ENCODE measurements at regions not wholly inside any gene's neighbourhood (a gene's known extent, or its start where the extent isn't known, plus 50 kb on each side); places are given as distances from the start of the nearest gene placed in this dataset.

DNA sequence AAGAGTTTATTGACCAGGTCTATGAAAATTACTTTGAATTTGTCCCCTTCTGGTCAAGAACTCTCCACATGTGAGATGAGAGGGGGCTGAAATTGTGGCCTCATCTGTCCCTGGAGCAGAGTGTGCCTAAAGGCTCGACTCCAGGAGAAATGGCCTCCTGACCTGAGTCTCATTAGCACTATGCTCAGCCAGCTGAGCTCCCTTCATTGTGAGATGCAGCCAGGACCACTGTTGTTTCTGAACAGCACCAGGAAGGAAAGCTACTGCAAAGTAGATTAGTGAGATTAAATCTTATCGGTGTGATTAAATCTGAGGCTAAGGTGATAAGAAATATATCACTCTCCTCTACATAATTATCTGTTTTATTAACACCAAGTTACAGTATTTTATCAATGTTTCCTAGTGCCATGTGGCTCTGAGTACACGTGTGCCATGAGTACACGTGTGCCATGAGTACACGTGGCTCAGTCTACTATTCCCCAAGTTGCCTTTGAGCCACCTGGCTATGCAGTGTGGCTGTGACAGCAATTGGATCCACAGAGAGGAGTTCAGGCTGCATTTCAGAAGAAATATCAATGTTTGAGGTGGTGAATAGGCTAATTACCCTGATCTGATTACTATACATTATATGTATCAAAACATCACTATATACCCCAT is 126.9 kb downstream of the IPMK start:
- no peak for DNase-seq (ENCODE audit: low spot score)

- DNase-seq (ENCODE audit: low spot score) = no peak
Measured at GRCh38 chr10:58140054-58140453, 127.6 kb downstream of the IPMK start.

GRCh38 chr10:58137813-58138212 is 129.9 kb downstream of the IPMK start:
- no peak for DNase-seq (ENCODE audit: low spot score)

GRCh38 chr10:58115218-58116050 is 152.3 kb downstream of the IPMK start:
- DNase-seq (ENCODE audit: low spot score) = no peak

DNA sequence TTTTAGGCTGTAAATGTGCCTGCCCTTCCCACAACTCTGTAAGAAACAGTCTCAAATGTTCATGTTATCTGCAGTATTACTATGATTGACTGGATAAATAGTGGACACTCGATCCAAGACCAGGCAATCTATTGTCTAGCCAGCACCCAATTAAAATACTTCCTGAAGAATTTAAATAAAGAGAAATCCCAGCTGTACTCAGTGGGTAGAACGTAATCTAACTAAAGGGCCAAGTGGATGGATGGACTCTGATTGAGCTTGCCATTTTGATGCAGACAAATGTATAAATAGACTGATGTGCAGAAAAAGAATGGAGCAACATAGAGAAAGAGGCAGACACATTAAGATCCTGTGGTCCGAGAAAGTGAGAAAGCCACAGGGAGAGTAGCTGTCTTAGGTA is 158.0 kb downstream of the IPMK start:
- DNase-seq (ENCODE audit: low spot score) = no peak

DNA sequence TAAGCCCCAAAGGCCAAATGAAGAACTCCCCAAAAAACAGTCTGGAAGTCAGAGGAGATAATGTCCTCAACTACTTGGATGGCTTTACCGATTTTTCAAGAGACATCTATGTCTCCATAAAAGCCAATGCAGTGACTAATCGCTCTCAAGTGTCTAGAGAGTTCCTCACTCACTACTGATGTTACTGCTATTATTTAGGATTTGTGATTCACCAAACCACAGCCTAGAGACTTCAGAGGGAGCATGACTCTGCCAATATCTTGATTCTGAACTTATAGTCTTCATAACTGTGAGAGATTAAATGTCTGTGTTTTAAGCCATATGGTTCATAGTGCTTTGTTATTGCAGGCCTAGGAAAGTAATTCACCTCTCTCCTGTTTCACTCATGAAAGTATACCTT is 160.2 kb downstream of the IPMK start:
- DNase-seq (ENCODE audit: low spot score) = no peak

DNA sequence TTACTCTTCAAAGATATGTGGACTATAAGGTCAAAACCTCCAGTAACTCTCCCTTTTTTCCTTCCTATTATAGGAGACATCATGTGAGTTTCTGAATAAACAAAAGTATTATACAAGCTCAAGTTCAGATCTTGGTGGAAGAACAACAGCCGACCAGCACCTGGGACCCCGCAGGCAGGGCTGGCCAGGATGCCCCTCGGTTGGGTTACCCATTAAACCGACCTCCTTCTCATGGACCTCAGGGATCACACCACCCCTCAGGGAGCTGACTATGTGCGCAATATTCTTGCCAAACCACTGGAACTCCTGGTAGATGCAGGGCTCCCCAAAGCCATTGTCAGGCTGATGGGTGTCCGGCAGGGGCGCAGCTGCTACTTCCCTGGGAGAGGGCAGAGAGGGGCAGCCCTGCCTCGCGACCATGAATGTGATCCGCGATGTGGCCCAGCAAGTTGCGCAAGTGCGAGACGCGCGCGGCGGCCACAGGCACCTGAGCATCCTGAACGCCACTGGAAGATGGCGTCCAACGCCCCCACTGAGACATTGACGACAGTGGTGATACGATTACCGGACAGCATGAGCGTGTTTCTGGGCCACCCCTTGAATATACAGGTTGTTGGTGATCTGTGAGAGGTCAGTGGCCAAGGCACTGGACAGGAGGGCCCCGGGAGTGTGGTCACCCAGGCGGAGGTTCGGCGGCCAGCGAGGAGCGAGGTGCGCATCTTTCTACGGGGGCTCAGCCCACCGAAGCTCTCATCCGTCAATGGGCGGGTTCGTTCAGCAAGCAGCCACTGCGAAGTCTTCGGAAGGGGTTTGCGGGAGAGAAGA is 161.3 kb downstream of the IPMK start:
- DNase-seq (ENCODE audit: low spot score) = no peak

DNA sequence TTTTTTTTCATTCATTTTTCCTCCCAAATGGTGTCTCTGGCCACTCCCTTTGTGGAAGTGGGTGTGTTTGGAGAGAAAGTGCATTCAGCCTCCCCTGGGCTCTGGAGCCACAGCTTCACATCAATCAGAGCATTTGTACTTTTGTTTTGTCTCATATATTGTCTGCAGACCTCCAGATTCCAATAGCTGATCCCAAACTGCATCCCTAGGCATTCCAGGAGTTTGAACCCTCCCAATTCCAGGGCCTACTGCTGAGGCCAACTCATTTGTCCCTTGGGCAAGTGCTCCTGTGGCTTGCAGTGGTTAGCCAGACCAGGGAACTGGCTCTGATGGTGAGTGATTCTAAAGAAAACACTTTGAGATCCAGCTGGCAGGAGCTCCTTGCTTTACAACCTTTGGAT is 163.3 kb downstream of the IPMK start:
- DNase-seq (ENCODE audit: low spot score) = no peak

- no peak for DNase-seq (ENCODE audit: low spot score)
Measured at GRCh38 chr10:58102897-58103296, 164.8 kb downstream of the IPMK start.

DNA sequence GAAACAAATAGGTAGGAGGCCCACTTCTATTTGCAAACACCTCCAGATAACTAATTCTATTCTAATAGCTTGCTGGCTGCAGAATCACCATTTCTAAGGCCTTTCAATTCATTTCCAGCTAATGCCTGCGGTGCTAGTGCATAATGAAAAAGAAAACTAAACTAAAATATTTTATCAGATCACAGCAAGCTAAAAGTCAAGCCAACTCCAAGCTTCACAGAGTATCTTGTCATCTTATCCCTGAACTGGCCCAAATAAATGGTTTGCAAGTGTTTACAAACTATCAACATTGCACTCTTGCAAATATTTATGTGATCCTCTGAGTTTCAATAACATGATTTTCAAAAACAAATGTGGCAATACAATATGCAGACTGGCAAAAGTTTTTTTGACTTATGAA is 166.0 kb downstream of the IPMK start:
- no peak for DNase-seq (ENCODE audit: low spot score)

GRCh38 chr10:58094985-58095718 is 172.5 kb downstream of the IPMK start:
- no peak for DNase-seq (ENCODE audit: low spot score)

GRCh38 chr10:58091886-58092285 is 175.8 kb downstream of the IPMK start:
- DNase-seq (ENCODE audit: low spot score) = no peak

DNA sequence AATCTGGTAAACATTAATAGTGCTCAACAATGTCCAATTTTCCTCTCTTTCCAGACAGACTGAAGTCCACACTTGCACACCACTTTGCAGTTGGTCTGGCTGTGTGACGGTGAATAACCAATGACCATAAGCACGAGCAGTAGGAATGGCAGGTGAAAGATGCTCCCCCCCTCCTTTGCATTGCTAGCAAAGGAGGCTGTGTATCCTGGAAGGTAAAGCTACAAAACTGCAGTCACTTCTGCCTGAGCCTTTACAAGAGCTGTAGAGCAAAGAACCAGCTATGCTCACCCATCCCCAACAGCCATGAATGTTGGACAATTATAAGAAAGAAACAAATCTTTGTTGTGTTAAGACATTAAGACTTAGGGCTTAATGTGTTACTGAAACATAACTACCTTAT is 178.0 kb downstream of the IPMK start:
- no peak for DNase-seq (ENCODE audit: low spot score)

- DNase-seq (ENCODE audit: low spot score) = no peak
Measured at GRCh38 chr10:58087896-58088295, 179.8 kb downstream of the IPMK start.

- DNase-seq (ENCODE audit: low spot score) = no peak
Measured at GRCh38 chr10:58086763-58087150, 180.9 kb downstream of the IPMK start.

DNA sequence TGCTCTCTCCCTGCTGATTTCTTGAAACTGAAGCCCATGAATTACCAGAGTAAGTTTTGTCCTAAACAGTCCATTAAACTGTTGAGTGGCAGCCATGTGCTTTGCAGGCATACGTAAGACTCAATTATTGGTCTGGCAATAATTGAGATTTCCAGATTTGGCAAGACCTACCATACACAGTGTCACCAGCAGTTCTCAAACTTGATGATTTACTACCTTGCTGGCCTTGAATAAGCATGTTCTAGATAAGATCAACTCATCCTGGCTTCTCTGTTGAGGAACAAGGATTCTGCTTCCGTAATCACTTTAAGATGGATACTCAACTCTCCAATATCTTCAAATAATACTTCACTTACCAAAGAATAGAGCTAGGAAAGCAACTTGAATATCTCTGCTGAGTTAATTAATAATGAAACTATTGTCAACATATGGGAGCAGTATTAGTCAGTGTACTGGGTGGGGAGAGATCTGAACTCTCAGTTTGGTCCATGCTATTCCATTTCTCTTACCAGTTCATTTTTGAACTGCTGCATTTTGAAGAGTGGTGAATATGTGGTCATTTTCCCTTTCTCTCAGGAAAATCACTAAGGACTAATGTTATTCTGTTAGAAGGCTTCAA is 181.4 kb downstream of the IPMK start:
- no peak for DNase-seq (ENCODE audit: low spot score)

DNA sequence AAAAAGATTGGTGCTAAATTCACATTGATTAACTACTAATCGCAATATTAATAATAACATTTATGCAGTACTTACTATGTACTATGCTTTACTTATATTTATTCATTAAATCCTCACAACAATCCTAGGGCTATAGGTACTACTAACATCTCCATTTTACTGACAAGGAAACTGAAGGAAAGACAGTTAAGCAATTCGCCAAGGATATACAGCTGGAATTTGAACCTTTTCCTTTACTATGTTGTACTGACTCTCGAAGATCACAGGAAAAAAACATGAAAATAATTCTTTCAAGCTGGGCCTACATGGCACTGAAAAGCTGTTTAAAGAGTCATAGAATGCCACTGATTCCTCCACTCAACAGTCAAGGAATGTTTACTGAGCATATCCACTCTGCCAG is 185.4 kb downstream of the IPMK start:
- DNase-seq (ENCODE audit: low spot score) = no peak

DNA sequence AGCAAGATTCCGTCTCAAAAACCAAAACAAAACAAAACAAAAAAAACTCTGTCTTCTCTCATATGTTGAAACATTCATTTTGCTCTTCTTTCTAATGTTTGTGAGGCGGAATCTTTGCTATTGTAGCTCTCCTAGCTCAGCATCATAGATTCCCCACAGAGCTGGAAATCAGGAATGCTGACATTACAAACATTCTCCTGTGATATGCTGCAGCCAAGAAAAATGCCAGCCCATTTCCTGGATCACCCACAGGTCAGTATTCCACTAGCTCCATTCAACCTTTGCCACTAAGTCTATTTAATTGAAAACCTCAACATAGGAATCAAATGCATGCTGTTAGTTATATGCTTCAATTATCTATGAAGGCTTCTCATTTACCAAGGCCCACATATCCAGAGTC is 186.3 kb downstream of the IPMK start:
- no peak for DNase-seq (ENCODE audit: low spot score)

DNA sequence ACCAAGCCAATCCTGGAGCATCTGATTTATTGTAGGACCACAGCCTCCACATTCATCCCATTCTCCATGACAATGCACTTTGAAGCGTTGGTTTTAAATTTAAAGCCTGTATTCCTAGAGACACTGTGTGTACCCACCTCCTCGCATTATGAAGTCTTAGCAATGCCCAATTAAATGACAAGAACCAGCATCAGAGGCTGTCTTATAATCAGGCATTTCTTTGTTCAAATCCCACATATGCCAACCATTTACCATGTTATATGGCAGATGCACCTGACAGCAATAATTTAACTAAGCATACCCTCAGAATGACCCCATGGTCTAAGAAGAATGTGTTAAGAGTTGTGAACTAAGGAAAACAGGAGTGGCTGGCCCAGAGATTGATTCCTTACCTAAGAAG is 188.2 kb downstream of the IPMK start:
- DNase-seq (ENCODE audit: low spot score) = no peak

- no peak for DNase-seq (ENCODE audit: low spot score)
Measured at GRCh38 chr10:58072634-58073033, 195.1 kb downstream of the IPMK start.

DNA sequence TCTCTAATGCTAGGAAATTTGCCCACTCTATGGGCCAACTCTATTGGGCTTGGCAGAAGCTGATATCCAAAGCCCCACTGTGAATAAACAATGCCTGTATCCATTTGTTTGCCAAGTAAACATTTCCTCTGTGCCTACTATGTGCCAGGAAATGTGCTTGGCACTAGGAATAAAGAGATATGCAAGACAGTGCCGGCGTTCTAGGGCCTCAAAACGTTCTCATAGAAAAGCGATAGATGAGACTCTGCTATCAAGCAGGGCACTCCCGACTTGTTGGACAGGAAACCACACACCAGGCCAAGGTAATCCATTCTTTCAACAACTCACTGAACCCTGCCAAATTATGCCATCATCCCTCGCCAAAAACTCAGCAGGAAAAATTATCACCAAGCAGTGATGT is 196.7 kb downstream of the IPMK start:
- no peak for DNase-seq (ENCODE audit: low spot score)

DNA sequence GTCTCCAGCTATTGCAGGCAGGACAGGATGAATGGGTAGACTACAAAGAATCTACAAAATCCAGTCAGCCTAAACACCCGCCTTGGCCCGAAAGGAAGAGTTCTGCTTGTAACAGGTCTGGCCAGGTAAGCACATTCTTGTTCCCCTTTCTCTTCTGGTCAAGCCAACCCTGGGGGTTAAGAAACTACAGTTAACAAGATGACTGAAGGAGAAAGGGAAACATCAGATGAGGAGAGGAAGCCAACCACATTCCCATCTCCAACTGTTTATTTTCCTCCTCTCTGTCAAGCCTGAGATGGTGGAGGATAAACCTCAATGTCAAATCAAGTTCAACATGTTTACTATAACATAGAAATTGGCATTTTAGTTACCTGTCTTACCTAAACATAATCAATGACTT is 198.9 kb downstream of the IPMK start:
- no peak for DNase-seq (ENCODE audit: low spot score)
